ENCODE measurements at regions not wholly inside any gene's neighbourhood (a gene's known extent, or its start where the extent isn't known, plus 50 kb on each side); places are given as distances from the start of the nearest gene placed in this dataset.

DNA sequence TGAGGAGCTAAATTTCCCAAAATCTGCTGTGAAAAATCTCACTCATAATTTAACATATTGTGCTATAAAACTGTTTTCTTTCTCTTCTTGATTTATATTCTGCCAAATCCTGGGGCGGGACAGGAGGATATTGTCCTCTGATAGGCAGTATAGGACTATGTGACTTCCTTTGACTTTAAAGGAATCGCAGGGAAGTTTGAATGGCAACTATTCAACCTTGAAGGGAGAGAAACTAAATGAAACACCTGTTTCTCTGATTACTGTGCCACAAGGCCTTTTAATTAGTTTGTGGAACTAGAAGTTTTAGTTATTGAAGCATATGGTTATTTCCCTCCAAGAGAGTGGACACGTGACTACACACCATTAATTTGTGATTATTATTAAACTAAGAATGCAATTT, 607.4 kb downstream of the GATA3 start:
- WGBS (ENCODE audit: missing lambda C conversion rate): 80% methylated on average over 3 of the region's 3 CpGs
- TF ChIP-seq HOXB13 (CRISPR knock-in tag; IDR thresholded peaks at IDR 0.05; ENCODE audit: low read depth) (no peak), NR3C1 (IDR thresholded peaks at IDR 0.05) (no peak), HOXB5 (CRISPR knock-in tag; IDR thresholded peaks at IDR 0.05) (no peak), JUNB (IDR thresholded peaks at IDR 0.05) (no peak), KDM1A (IDR thresholded peaks at IDR 0.05; ENCODE audit: low read depth) (no peak), CHD4 (IDR thresholded peaks at IDR 0.05; ENCODE audit: borderline replicate concordance) (no peak), MAZ (IDR thresholded peaks at IDR 0.05; ENCODE audit: borderline replicate concordance, low read depth, low read length) (no peak)
- TF ChIP-seq, protein P1, sequence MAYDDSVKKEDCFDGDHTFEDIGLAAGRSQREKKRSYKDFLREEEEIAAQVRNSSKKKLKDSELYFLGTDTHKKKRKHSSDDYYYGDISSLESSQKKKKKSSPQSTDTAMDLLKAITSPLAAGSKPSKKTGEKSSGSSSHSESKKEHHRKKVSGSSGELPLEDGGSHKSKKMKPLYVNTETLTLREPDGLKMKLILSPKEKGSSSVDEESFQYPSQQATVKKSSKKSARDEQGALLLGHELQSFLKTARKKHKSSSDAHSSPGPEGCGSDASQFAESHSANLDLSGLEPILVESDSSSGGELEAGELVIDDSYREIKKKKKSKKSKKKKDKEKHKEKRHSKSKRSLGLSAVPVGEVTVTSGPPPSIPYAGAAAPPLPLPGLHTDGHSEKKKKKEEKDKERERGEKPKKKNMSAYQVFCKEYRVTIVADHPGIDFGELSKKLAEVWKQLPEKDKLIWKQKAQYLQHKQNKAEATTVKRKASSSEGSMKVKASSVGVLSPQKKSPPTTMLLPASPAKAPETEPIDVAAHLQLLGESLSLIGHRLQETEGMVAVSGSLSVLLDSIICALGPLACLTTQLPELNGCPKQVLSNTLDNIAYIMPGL (CRISPR knock-in tag; IDR thresholded peaks at IDR 0.05; ENCODE audit: borderline replicate concordance): no peak
- TF ChIP-seq, protein P2, sequence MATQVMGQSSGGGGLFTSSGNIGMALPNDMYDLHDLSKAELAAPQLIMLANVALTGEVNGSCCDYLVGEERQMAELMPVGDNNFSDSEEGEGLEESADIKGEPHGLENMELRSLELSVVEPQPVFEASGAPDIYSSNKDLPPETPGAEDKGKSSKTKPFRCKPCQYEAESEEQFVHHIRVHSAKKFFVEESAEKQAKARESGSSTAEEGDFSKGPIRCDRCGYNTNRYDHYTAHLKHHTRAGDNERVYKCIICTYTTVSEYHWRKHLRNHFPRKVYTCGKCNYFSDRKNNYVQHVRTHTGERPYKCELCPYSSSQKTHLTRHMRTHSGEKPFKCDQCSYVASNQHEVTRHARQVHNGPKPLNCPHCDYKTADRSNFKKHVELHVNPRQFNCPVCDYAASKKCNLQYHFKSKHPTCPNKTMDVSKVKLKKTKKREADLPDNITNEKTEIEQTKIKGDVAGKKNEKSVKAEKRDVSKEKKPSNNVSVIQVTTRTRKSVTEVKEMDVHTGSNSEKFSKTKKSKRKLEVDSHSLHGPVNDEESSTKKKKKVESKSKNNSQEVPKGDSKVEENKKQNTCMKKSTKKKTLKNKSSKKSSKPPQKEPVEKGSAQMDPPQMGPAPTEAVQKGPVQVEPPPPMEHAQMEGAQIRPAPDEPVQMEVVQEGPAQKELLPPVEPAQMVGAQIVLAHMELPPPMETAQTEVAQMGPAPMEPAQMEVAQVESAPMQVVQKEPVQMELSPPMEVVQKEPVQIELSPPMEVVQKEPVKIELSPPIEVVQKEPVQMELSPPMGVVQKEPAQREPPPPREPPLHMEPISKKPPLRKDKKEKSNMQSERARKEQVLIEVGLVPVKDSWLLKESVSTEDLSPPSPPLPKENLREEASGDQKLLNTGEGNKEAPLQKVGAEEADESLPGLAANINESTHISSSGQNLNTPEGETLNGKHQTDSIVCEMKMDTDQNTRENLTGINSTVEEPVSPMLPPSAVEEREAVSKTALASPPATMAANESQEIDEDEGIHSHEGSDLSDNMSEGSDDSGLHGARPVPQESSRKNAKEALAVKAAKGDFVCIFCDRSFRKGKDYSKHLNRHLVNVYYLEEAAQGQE (IDR thresholded peaks at IDR 0.05): no peak
- H3K4me3 ChIP-seq: no peak overlapping the region
- H3K27ac ChIP-seq: no peak overlapping the region
- DNase-seq (ENCODE audit: low read depth in 1 of 2, low spot score in 1 of 2): no peak
- H3K4me2 ChIP-seq: no peak overlapping the region
- no peak for ATAC-seq
- H3K4me1 ChIP-seq: no peaks in the 10 kb centered on the region
- no peaks in the 10 kb centered on the region for H3K9me3 ChIP-seq
- ChIA-PET POLR2A (no interaction called here), CTCF (interaction anchor here (0.7 to 1.0 kb wide), 2 partner anchors 19 to 294 kb away, joined by 3 read pairs; no protein-coding TSS in a partner anchor)
- FAIRE-seq: no peak

DNA sequence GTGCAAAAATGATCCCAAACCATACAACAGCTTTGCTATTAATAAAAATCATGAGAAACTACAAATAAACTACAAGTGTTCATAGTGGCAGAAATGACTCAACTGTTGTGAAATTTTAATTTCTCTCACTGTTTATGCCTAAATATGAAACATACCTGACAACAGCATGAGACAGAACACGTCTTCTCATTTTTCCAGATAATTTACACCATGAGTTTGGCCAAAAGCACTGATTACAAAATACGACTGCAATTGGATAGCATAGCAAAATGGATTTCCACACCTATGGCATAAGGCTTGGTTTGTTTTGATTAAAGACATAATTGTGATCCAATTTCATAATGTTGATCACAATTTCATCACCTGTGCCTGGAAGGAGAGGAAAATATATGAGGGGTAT, 608.6 kb downstream of the GATA3 start:
- no peak for FAIRE-seq
- 54% methylated on average over 2 of the region's 2 CpGs for WGBS (ENCODE audit: missing lambda C conversion rate)
- ATAC-seq: no peak

More for the DNA sequence above, 608.6 kb downstream of the GATA3 start:
- no peak for DNase-seq (ENCODE audit: low read depth in 1 of 2, low spot score in 1 of 2)
- CTCF ChIA-PET: no interaction called here
- Histone ChIP-seq H3K27ac (no peak overlapping the region), H3K4me3 (no peak overlapping the region), H3K4me2 (no peak overlapping the region), H3K4me1 (no peaks in the 10 kb centered on the region), H3K9me3 (no peaks in the 10 kb centered on the region)
- TF ChIP-seq TP53 (CRISPR knock-in tag; IDR thresholded peaks at IDR 0.05) (no peak), KDM1A (IDR thresholded peaks at IDR 0.05; ENCODE audit: low read depth) (no peak), CHD2 (IDR thresholded peaks at IDR 0.05; ENCODE audit: low read length, partially characterized antibody) (no peak), POLR2A (IDR thresholded peaks at IDR 0.05; ENCODE audit: low read length) (no peak), BHLHE40 (IDR thresholded peaks at IDR 0.05; ENCODE audit: low read depth, low read length) (no peak), CEBPB (IDR thresholded peaks at IDR 0.05) (no peak), FOSL2 (IDR thresholded peaks at IDR 0.05) (no peak), FOSL2 (CRISPR knock-in tag; IDR thresholded peaks at IDR 0.05) (no peak), MAZ (IDR thresholded peaks at IDR 0.05; ENCODE audit: borderline replicate concordance, low read depth, low read length) (no peak), HOXB13 (CRISPR knock-in tag; IDR thresholded peaks at IDR 0.05; ENCODE audit: low read depth) (no peak), JUNB (IDR thresholded peaks at IDR 0.05) (no peak), RCOR1 (IDR thresholded peaks at IDR 0.05; ENCODE audit: low read depth, low read length) (no peak), HOXA7 (CRISPR knock-in tag; IDR thresholded peaks at IDR 0.05) (no peak), JUN (IDR thresholded peaks at IDR 0.05) (no peak), MAFK (IDR thresholded peaks at IDR 0.05; ENCODE audit: partially characterized antibody) (no peak), RARB (CRISPR knock-in tag; IDR thresholded peaks at IDR 0.05) (no peak)
- TF ChIP-seq, protein P1 (CRISPR knock-in tag; IDR thresholded peaks at IDR 0.05; ENCODE audit: borderline replicate concordance): no peak
- TF ChIP-seq, protein P3, sequence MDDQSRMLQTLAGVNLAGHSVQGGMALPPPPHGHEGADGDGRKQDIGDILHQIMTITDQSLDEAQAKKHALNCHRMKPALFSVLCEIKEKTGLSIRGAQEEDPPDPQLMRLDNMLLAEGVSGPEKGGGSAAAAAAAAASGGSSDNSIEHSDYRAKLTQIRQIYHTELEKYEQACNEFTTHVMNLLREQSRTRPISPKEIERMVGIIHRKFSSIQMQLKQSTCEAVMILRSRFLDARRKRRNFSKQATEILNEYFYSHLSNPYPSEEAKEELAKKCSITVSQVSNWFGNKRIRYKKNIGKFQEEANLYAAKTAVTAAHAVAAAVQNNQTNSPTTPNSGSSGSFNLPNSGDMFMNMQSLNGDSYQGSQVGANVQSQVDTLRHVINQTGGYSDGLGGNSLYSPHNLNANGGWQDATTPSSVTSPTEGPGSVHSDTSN (IDR thresholded peaks at IDR 0.05): no peak
- TF ChIP-seq, protein P4, sequence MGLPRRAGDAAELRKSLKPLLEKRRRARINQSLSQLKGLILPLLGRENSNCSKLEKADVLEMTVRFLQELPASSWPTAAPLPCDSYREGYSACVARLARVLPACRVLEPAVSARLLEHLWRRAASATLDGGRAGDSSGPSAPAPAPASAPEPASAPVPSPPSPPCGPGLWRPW (IDR thresholded peaks at IDR 0.05): no peak
- POLR2A ChIA-PET: no interaction called here
